ENCODE measurements at regions not wholly inside any gene's neighbourhood (a gene's known extent, or its start where the extent isn't known, plus 50 kb on each side); places are given as distances from the start of the nearest gene placed in this dataset.
"Not testable (repeated sequence)": the region's sequence is repeated elsewhere in the genome, so short reads cannot be mapped to it uniquely, and the experiment has no call there.

DNA sequence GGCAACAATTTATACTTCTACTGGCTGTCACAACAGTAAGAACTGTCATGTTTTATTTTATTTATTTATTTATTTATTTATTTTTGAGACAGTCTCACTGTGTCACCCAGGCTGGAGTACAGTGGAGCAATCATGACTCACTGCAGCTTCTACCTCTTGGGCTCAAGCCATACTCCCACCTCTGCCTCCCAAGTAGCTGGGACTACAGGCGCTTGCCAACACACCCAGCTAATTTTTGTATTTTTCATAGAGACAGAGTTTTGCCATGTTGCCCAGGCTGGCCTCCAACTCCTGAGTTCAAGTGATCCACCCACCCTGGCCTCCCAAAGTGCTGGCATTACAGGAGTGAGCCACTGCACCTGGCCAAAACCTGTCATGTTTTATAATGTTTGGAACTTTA is 255.1 kb upstream of the DUSP10 start:
- not testable (repeated sequence) for DNase-seq (ENCODE audit: low spot score)

GRCh38 chr1:221994939-221995338 is 253.1 kb upstream of the DUSP10 start:
- peak; percentile 35 for DNase-seq (ENCODE audit: low spot score)

- DNase-seq (ENCODE audit: low spot score), result peak; percentile 25
Measured at GRCh38 chr1:221994274-221994698, 252.4 kb upstream of the DUSP10 start.

DNA sequence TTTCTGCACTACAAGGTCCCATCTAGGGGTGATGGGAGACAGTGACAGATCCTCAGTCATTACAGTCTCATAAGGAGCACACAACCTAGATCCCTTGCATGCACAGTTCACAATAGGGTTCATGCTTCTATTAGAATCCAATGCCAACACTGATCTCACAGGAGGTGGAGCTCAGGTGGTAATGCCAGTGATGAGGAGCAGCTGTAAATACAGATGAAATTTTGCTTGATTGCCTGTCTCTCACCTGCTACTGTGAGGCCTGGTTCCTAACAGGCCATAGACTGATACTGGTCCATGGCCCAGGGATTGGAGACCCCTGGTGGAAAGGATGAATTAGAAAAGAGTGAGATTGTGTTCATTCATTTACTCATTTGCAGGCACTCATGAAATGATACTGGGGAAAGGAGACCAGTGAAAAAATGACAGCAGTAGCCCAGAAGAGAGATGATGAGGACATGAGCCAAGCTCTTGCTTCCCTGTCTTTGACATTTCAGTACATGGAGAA is 251.6 kb upstream of the DUSP10 start:
- DNase-seq (ENCODE audit: low spot score), result no peak

DNA sequence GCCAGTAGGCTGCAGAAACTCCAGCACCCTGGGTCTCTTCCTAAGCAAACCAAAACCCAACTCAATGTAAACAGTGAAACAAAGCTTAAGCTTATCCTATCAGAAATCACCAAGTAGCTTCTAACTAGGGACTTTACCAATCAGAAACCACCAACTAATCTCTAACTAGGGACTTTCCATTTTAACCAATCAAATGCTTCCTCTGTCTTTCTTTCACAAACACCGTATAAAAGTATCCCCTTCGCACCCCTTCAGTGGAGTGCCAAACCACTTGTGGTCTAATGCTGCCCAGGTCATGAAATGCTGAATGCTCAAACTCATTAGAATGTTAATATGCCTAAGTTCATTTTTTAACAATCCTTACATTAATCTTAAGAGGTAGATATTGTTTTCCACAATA is 250.5 kb upstream of the DUSP10 start:
- DNase-seq (ENCODE audit: low spot score), result no peak

DNA sequence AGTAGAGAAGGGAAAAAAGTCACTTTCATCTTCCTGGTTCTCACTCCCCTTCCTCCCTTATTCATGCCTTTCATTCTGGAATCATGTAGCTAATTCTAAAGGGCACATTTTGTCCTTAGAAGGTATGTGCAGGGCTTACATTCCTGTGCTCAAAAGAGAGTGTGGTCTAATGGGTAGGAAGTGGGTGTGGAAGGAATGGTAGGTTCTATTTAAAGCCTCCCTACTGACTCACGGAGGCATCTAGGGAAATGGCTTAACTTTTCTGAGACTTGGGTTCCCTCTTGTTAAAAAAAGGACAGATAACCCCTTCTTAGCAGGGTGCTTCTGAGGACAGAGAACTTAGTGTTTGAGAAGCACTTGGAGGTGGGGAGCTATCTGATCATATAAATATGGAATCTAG is 249.3 kb upstream of the DUSP10 start:
- peak; percentile 26 for DNase-seq (ENCODE audit: low spot score)

DNA sequence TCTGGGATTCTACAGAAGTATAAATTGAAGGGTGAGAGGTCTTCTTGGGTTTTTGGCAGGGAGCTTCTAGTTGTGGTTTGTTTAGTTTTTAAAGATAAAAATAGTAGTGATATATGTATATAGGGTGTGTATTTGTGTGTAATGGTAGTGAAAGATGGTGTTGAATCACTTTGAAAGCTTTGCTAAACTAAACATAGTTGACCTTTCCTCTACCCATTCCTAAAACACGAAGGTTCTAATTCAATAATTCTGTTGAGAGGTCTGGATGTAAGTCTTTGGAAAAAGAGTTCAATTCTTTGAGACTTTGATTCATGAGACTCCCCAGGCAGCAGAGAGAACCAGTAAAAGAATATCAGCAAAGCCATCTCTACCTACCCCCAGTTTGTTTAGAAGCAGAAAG is 247.9 kb upstream of the DUSP10 start:
- DNase-seq (ENCODE audit: low spot score), result no peak

- DNase-seq (ENCODE audit: low spot score), result no peak
Measured at GRCh38 chr1:221988829-221989228, 246.9 kb upstream of the DUSP10 start.

GRCh38 chr1:221987860-221988520 is 246.1 kb upstream of the DUSP10 start:
- peak; percentile 36 for DNase-seq (ENCODE audit: low spot score)

DNA sequence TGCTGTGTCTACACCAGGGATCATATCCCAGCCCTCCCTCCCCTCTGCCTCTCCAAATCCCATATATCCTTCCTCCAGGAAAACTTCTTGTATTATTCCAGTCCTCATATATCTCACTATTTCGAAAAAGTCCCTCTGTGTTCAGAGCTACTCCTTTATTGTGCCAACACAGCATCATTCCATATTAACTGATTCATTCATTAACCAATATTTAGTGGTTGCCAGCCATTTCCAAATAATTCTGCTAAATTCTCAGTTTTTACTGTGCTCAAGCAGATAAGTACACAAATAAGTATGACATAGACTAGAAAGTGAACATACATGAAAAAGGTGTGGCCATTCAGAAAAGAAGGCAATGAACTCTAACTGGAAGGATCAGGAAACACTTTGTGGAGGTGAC is 241.6 kb upstream of the DUSP10 start:
- no peak for DNase-seq (ENCODE audit: low spot score)

GRCh38 chr1:221981461-221981860 is 239.6 kb upstream of the DUSP10 start:
- no peak for DNase-seq (ENCODE audit: low spot score)

- DNase-seq (ENCODE audit: low spot score), result no peak
Measured at GRCh38 chr1:221979444-221980032, 237.6 kb upstream of the DUSP10 start.

GRCh38 chr1:221978631-221979334 is 236.9 kb upstream of the DUSP10 start:
- not testable (repeated sequence) for DNase-seq (ENCODE audit: low spot score)

DNA sequence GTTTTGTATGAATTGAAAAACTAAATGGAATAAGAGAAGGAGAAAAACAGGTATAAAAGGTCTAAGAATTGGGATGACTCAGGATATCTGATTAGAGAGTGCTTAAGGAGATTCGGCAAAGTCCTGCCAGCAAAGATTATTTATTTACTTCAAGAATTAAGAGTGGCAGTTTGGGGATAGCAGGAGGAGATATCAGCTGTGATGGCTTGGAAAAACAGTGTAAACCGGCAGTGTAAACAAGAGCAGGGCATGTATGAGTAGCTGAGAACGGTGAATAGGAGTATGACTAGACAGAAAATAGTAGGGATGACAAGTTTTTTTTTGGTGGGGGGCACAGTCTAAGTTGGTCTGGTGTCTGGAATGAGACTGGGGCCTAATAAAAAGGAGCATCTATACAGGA is 231.9 kb upstream of the DUSP10 start:
- not testable (repeated sequence) for DNase-seq (ENCODE audit: low spot score)

DNA sequence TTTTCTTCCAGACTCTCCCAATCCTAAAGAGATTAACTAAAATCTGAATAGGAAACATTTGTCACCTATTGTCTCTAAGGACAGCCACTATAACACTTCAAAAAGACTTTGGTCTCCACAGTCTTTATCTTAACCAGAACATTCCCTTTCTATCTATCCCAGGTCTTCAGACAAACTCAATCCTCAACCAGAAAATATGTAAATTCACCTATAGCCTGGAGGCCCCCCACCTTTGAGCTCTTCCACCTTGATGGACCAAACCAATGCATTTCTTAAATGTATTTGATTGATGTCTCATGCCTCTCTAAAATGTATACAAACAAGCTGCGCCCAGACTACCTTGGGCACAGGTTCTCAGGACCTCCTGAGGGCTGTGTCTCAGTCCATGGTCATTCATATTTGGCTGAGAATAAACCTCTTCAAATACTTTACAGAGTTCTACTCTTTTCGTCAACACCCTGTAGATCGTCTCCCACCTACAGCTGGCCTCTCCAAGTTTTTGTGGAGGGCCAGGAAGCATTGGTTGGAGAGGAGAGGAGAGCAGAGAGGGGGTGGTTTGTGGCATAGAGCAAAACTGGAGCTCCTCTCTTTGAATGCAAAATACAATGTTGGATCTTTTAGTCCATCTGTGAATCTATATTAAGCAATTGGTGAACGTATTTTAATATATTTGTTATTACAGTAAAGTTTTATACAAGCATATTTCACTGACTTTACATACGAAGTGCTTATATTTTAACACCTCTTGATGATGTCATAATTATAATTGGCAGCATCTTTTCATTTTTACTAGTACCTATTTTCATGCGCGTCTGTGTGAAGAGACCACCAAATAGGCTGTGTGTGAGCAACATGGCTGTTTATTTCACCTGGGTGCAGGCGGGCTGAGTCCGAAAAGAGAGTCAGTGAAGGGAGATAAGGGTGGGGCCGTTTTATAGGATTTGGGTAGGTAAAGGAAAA is 230.7 kb upstream of the DUSP10 start:
- no peak for DNase-seq (ENCODE audit: low spot score)

DNA sequence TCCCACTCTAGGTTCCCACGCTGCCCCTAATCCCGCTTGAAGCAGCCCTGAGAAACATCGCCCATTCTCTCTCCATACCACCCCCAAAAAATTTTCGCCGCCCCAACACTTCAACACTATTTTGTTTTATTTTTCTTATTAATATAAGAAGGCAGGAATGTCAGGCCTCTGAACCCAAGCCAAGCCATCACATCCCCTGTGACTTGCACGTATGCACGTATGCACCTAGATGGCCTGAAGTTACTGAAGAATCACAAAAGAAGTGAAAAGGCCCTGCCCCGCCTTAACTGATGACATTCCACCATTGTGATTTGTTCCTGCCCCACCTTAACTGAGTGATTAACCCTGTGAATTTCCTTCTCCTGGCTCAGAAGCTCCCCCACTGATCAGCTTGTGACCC is 229.1 kb upstream of the DUSP10 start:
- not testable (repeated sequence) for DNase-seq (ENCODE audit: low spot score)

GRCh38 chr1:221969298-221969858 is 227.5 kb upstream of the DUSP10 start:
- DNase-seq (ENCODE audit: low spot score), result not testable (repeated sequence)

- not testable (repeated sequence) for DNase-seq (ENCODE audit: low spot score)
Measured at GRCh38 chr1:221967538-221967937, 225.6 kb upstream of the DUSP10 start.

GRCh38 chr1:221966888-221967287 is 225.0 kb upstream of the DUSP10 start:
- DNase-seq (ENCODE audit: low spot score), result not testable (repeated sequence)

DNA sequence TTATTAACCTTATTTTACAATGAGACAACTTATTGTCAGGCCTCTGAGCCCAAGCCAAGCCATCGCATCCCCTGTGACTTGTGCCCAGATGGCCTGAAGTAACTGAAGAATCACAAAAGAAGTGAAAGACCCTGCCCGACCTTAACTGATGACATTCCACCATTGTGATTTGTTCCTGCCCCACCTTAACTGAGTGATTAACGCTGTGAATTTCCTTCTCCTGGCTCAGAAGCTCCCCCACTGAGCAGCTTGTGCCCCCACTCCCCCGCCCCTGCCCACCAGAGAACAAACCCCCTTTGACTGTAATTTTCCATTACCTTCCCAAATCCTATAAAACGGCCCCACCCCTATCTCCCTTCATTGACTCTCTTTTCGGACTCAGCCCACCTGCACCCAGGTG is 224.0 kb upstream of the DUSP10 start:
- DNase-seq (ENCODE audit: low spot score), result not testable (repeated sequence)

DNA sequence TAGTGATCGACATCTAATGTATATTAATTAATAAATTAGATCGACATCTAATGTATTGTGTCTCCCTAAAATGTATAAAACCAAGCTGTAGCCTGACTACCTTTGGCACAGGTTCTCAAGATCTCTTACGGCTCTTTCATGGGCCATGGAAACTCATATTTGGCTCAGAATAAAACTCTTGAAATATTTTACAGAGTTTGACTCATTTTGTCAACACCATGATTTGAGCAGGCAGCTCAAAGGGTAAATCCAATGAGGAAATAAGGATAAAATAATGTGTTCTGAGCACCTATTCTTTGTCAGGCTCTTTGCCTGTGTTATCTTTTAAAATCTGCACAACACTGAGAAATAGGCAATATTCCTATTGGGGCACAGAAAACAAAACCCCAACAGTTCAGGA is 223.4 kb upstream of the DUSP10 start:
- no peak for DNase-seq (ENCODE audit: low spot score)

DNA sequence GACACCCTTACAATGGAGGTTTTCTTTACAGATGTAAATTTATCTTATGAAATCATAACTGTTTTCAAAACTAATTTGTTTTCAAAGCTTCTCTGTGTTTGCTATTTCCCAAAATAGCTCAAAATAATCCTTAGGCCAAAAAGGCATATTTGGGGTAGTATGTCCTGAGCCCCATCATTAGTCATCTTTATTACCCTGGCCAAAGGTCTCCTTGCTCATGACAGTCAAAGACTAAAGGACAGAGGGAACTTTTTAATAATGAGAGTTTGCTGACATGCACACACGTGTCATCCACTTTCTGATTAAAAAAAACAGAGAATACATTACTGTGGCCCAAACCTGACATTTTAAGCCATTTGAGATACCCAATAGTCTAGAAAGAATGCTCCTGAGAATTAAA is 221.9 kb upstream of the DUSP10 start:
- DNase-seq (ENCODE audit: low spot score), result no peak
